Activated CD4-positive, alpha-beta memory T cell treated with anti-CD3 and anti-CD28 coated beads for 36 hours (primary cell): ENCODE measurements at regions not wholly inside any gene's neighbourhood (a gene's known extent, or its start where the extent isn't known, plus 50 kb on each side); places are given as distances from the start of the nearest gene placed in this dataset.
"Not testable (repeated sequence)": the region's sequence is repeated elsewhere in the genome, so short reads cannot be mapped to it uniquely, and the experiment has no call there.

Source experiments
- CTCF ChIA-PET: fragments of 350-600 bp; sonication (Branson Sonifier 250); formaldehyde crosslinking; loops from one replicate; lab custom pipeline; 2021; ENCODE audit warnings: antibody characterized with exemption, inconsistent platforms; lab: Charles Lee
- POLR2A ChIA-PET: fragments of 350-600 bp; sonication (Branson Sonifier 250); formaldehyde crosslinking; loops from one replicate; lab custom pipeline; 2021; ENCODE audit warnings: antibody characterized with exemption; lab: Charles Lee
- DNase-seq: peaks from one replicate; pipeline ENCODE4 v3.0.0-alpha.2; 2020
- H3K27ac Mint-ChIP-seq: one replicate; pipeline ENCODE4 v1.8.0; 2021; ENCODE audit warnings: mixed read lengths
- H3K27me3 Mint-ChIP-seq: one replicate; pipeline ENCODE4 v1.8.0; 2021; ENCODE audit warnings: mixed read lengths
- H3K36me3 Mint-ChIP-seq: one replicate; pipeline ENCODE4 v1.8.0; 2021; ENCODE audit warnings: mixed read lengths
- H3K4me1 Mint-ChIP-seq: one replicate; pipeline ENCODE4 v1.8.0; 2021; ENCODE audit warnings: low read depth, mixed read lengths
- H3K4me3 Mint-ChIP-seq: one replicate; pipeline ENCODE4 v1.8.0; 2021; ENCODE audit warnings: mild to moderate bottlenecking, mixed read lengths
- H3K9me3 Mint-ChIP-seq: one replicate; pipeline ENCODE4 v1.8.0; 2021; ENCODE audit warnings: mixed read lengths
- intact Hi-C: fragments of 100-400 bp; cut with micrococcal nuclease; formaldehyde crosslinking; loops from one replicate; pipeline ENCODE4 v1.15.1; 2023

- intact Hi-C loops: no loop called here
- ChIA-PET POLR2A (no interaction called here), CTCF (no interaction called here)
- H3K27ac Mint-ChIP-seq: no peak overlapping the region
- H3K9me3 Mint-ChIP-seq: no peaks in the 10 kb centered on the region
- H3K4me1 Mint-ChIP-seq: no peaks in the 10 kb centered on the region
- no peak for DNase-seq
- no peaks in the 10 kb centered on the region for H3K36me3 Mint-ChIP-seq
- no peaks in the 10 kb centered on the region for H3K27me3 Mint-ChIP-seq
- H3K4me3 Mint-ChIP-seq: no peak overlapping the region
These were observed 66.4 kb upstream of the ATP2C1 start for GRCh38 chr3:130827486-130827885.

- Mint-ChIP-seq H3K4me3 (no peak overlapping the region), H3K27me3 (no peaks in the 10 kb centered on the region), H3K4me1 (no peaks in the 10 kb centered on the region), H3K36me3 (no peaks in the 10 kb centered on the region), H3K9me3 (no peaks in the 10 kb centered on the region), H3K27ac (no peak overlapping the region)
- intact Hi-C loops: no loop called here
- POLR2A ChIA-PET: no interaction called here
- DNase-seq: no peak
- CTCF ChIA-PET: interaction anchor here (0.9 kb wide), 1 partner anchor 64 kb away, joined by 3 read pairs; no protein-coding TSS in a partner anchor
These were observed 64.6 kb upstream of the ATP2C1 start for GRCh38 chr3:130828948-130829947.

DNA sequence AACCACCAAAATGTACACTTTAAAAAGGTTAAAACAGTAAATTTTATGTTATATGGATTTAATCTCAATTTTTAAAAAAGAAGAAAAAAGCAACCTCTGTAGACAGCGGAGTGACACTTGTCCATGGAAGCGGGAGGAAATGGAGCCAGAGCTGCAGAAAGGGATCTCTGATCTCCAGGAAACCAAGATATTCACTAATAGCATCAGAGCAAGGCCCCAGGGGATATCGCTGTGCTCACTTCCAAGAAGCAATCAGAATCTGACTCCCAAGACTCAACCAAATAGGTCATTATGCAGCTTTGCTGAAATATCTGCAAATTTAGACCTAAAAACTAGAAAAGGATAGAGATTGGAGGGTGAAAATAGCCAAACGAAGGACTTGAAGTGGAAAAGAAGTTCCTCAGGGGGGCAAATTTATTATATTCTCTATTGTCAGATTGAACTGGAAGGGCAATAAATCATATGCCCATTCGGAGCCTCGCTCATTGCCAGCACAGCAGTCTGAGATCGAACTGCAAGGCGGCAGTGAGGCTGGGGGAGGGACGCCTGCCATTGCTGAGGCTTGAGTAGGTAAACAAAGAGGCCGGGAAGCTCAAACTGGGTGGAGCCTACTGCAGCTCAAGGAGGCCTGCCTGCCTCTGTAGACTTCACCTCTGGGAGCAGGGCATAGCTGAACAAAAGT, 62.0 kb upstream of the ATP2C1 start:
- POLR2A ChIA-PET: no interaction called here
- Mint-ChIP-seq H3K9me3 (no peaks in the 10 kb centered on the region), H3K27ac (no peak overlapping the region), H3K36me3 (no peaks in the 10 kb centered on the region), H3K4me3 (no peak overlapping the region), H3K27me3 (no peaks in the 10 kb centered on the region), H3K4me1 (no peaks in the 10 kb centered on the region)
- intact Hi-C loops: no loop called here
- CTCF ChIA-PET: interaction anchor here (0.8 kb wide), 1 partner anchor 60 kb away, joined by 3 read pairs; no protein-coding TSS in a partner anchor
- no peak for DNase-seq

- H3K27me3 Mint-ChIP-seq, H3K4me1 Mint-ChIP-seq, DNase-seq, H3K36me3 Mint-ChIP-seq, H3K9me3 Mint-ChIP-seq, H3K4me3 Mint-ChIP-seq, intact Hi-C loops, H3K27ac Mint-ChIP-seq, CTCF ChIA-PET, POLR2A ChIA-PET: not testable (repeated sequence)
These were observed 61.5 kb upstream of the ATP2C1 start for GRCh38 chr3:130832401-130832746.

DNA sequence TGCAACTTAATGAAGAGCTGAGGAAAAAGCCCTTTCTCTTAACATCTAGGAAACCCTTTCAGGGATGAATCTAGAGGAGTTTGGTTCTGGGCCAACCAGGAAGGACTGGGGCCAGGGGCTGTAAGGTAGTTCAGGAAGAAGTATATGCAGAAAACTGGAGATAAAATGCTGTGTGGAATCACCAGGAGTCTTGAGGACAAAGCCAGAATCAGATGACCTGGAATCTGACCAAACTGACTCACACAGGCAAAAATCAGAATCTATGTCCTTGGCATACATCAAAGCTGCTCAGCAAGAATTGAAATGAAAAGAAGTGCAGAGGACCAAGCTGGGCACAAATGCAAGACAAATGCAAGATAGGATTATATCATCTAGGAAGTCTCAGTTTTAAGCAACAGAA, 59.4 kb upstream of the ATP2C1 start:
- Mint-ChIP-seq H3K4me1 (no peaks in the 10 kb centered on the region), H3K27ac (no peak overlapping the region), H3K9me3 (no peaks in the 10 kb centered on the region), H3K27me3 (peaks cover 1% of the 10 kb centered on the region), H3K36me3 (no peaks in the 10 kb centered on the region), H3K4me3 (no peak overlapping the region)
- intact Hi-C loops: no loop called here
- POLR2A ChIA-PET: no interaction called here
- DNase-seq: no peak
- CTCF ChIA-PET: no interaction called here

DNA sequence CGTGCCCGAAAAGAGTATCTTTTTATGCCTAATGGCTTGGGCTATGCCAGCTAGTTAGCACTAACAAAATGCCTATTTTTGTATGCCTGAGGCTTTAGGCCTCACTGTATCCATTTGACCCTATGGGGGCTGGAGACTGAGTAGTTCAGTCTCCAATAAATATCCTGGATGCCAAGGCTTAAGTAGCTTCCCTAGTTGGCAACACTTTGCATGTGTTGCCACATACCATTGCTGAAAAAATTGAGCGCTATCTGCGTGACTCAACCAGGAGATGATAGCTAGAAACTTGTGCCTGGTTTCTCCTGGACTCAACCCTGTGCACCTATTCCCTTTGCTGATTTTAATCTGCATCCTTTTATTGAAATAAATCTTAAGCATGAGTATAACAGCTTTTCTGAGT, 58.4 kb upstream of the ATP2C1 start:
- POLR2A ChIA-PET: no interaction called here
- Mint-ChIP-seq H3K9me3 (no peaks in the 10 kb centered on the region), H3K4me3 (no peak overlapping the region), H3K36me3 (no peaks in the 10 kb centered on the region), H3K27ac (no peak overlapping the region), H3K4me1 (no peaks in the 10 kb centered on the region), H3K27me3 (peaks cover 1% of the 10 kb centered on the region)
- no peak for DNase-seq
- intact Hi-C loops: no loop called here
- CTCF ChIA-PET: no interaction called here

DNA sequence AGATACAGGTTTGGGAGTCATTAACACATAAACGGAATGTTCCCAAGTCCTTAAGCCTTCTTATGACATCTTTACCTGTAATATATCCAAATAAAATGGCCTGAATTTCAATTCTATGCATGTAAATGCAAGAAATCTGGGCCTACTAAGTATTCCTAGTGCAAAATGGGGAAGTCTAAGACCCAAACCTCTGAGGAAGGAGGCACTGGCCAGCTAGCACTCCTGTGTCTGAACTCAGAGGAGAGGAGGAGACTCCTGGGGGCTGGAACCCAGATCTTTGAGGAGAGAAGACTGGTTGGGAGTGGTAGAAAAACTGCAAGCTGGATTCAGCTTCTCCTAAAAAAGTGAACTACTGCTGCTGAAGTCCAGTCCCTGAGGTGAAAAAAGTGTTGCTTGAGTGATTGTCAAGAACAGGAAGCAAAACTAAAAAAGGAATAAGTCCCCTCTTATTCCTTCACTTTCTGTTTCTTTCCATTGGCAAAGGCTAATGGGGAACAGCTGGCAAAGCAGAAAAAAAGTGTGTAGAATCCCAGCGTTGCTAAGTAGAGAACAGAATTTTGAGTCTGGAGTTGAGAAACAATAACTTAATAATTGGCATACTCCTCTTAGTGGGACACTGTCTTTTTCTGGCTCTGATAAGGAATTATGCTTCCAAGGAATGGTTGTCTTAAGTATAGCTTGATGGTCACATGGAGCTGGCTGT, 54.8 kb upstream of the ATP2C1 start:
- H3K4me1 Mint-ChIP-seq: no peaks in the 10 kb centered on the region
- intact Hi-C loops: no loop called here
- no peak overlapping the region for H3K4me3 Mint-ChIP-seq
- ChIA-PET POLR2A (no interaction called here), CTCF (no interaction called here)
- H3K27ac Mint-ChIP-seq: no peak overlapping the region
- H3K27me3 Mint-ChIP-seq: peaks cover 1% of the 10 kb centered on the region
- H3K9me3 Mint-ChIP-seq: no peaks in the 10 kb centered on the region
- H3K36me3 Mint-ChIP-seq: no peaks in the 10 kb centered on the region
- DNase-seq: no peak

- Mint-ChIP-seq H3K27ac (no peak overlapping the region), H3K27me3 (peaks cover 1% of the 10 kb centered on the region), H3K9me3 (no peaks in the 10 kb centered on the region), H3K36me3 (no peaks in the 10 kb centered on the region), H3K4me1 (no peaks in the 10 kb centered on the region), H3K4me3 (no peak overlapping the region)
- no peak for DNase-seq
- POLR2A ChIA-PET: no interaction called here
- CTCF ChIA-PET: interaction anchor here (0.8 to 1.2 kb wide), 2 partner anchors 53 to 80 kb away, joined by 3 to 5 read pairs; no protein-coding TSS in a partner anchor
- intact Hi-C loops: no loop called here
These were observed 54.1 kb upstream of the ATP2C1 start for GRCh38 chr3:130839813-130840212.

DNA sequence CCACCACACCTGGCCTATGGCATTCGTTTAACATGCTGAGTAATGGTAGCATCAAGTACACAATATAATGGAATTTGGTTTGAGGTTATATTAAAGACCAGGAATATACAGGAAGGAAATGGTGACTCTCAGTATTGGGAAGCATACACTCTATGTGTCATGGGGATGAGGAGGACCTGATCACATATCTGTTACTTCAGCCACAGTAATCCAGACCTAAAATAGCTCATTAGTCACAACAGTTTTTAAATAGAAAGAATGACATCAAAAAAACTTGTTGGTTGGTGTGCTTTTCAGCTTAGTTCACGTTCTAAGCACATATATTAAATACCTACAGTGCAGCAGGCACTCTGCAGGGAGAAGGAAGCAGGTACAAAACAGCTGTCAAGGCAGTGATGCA, 52.5 kb upstream of the ATP2C1 start:
- H3K27ac Mint-ChIP-seq: no peak overlapping the region
- no peaks in the 10 kb centered on the region for H3K36me3 Mint-ChIP-seq
- H3K4me3 Mint-ChIP-seq: no peak overlapping the region
- H3K4me1 Mint-ChIP-seq: no peaks in the 10 kb centered on the region
- POLR2A ChIA-PET: no interaction called here
- H3K9me3 Mint-ChIP-seq: no peaks in the 10 kb centered on the region
- no peak for DNase-seq
- intact Hi-C loops: no loop called here
- CTCF ChIA-PET: interaction anchor here (1.2 kb wide), 1 partner anchor 82 kb away, joined by 3 read pairs; no protein-coding TSS in a partner anchor
- peaks cover 8% of the 10 kb centered on the region for H3K27me3 Mint-ChIP-seq

GRCh38 chr3:130843441-130843840, 50.4 kb upstream of the ATP2C1 start:
- DNase-seq: no peak
- Mint-ChIP-seq H3K4me3 (no peak overlapping the region), H3K36me3 (no peaks in the 10 kb centered on the region), H3K9me3 (no peaks in the 10 kb centered on the region), H3K27me3 (peaks cover 11% of the 10 kb centered on the region), H3K27ac (no peak overlapping the region), H3K4me1 (no peaks in the 10 kb centered on the region)
- intact Hi-C loops: no loop called here
- POLR2A ChIA-PET: no interaction called here
- CTCF ChIA-PET: interaction anchor here (0.7 kb wide), 1 partner anchor 14 kb away, joined by 4 read pairs; no protein-coding TSS in a partner anchor
